HepG2 (cell line): ENCODE measurements at regions not wholly inside any gene's neighbourhood (a gene's known extent, or its start where the extent isn't known, plus 50 kb on each side); places are given as distances from the start of the nearest gene placed in this dataset.
"Not testable (repeated sequence)": the region's sequence is repeated elsewhere in the genome, so short reads cannot be mapped to it uniquely, and the experiment has no call there.

ENCODE experiments used
- ATAC-seq: fragments of 200-7000 bp; cut with Tn5 transposase; 3 replicates; pipeline ENCODE4 v1.9.1; 2020; ENCODE audit warnings: mild to moderate bottlenecking, moderate library complexity
- BruUV-seq: library from RNA; stranded (reverse); fragments of 400-500 nt; replicated peaks from 2 replicates; lab custom pipeline; 2021; lab: Mats Ljungman, UMichigan
- CTCF ChIA-PET: fragments of 300-600 bp; formaldehyde crosslinking; extraction: SDS; loops from one replicate; lab custom pipeline; 2021; ENCODE audit warnings: low total read pairs, inconsistent platforms, low intra/inter-chr PET ratio; lab: Yijun Ruan, JAX
- POLR2A ChIA-PET: fragments of 350-600 bp; sonication (Branson Sonifier 250); formaldehyde crosslinking; loops from one replicate; lab custom pipeline; 2020; ENCODE audit warnings: antibody characterized with exemption, inconsistent platforms; lab: Yijun Ruan, JAX
- DNase-seq: peaks from one replicate; pipeline ENCODE4 v3.0.0-alpha.2; 2015; ENCODE audit warnings: low spot score
- FAIRE-seq: peaks from 3 replicates; lab custom pipeline; 2011; peaks lifted over from hg19 to GRCh38; lab: Jason Lieb, UNC
- H2AFZ ChIP-seq: one replicate; pipeline ENCODE4 v1.6.1; 2011; ENCODE audit warnings: low read length, inconsistent platforms
- H3K27ac ChIP-seq: fragments of 300-600 bp; 3 replicates; pipeline ENCODE4 v1.8.0; 2011; ENCODE audit warnings: mixed run types, mild to moderate bottlenecking, mixed read lengths, low read length, inconsistent platforms; ENCODE audit not compliant: insufficient read depth; ENCODE audit errors: extremely low read length
- H3K27me3 ChIP-seq, 2 experiments: fragments of 200-600 bp in 1 of 2; 2 replicates in 1 of 2; 3 replicates in 1 of 2; pipeline versions ENCODE4 v1.6.0 to v1.8.0; 2011; ENCODE audit warnings: low read length in 2 of 2, mild to moderate bottlenecking in 2 of 2, moderate library complexity in 2 of 2, inconsistent platforms in 1 of 2; ENCODE audit not compliant: insufficient read depth in 2 of 2, control insufficient read depth in 1 of 2
- H3K36me3 ChIP-seq, 2 experiments: fragments of 200-600 bp in 1 of 2; replicated peaks in 1 of 2; 2 replicates in 1 of 2; 3 replicates in 1 of 2; pipeline versions ENCODE4 v1.5.1 to v1.8.0; 2011; ENCODE audit warnings: low read length in 2 of 2, inconsistent platforms in 1 of 2; ENCODE audit not compliant: insufficient read depth in 2 of 2, control insufficient read depth in 1 of 2
- H3K4me1 ChIP-seq: 2 replicates; pipeline ENCODE4 v1.5.1; 2012; ENCODE audit warnings: low read length, inconsistent platforms; ENCODE audit not compliant: insufficient read depth
- H3K4me2 ChIP-seq: 2 replicates; pipeline ENCODE4 v1.6.0; 2011; ENCODE audit warnings: low read depth, low read length, inconsistent platforms
- H3K4me3 ChIP-seq, 3 experiments: fragments of 200-600 bp in 1 of 3; sonication (generic), shearing (Covaris generic) in 1 of 3; replicated peaks in 1 of 3; 2 replicates each; pipeline ENCODE4 v1.5.1; 2011 to 2016; ENCODE audit warnings: low read length in 3 of 3, inconsistent platforms in 2 of 3, low read depth in 2 of 3, mild to moderate bottlenecking in 2 of 3, control low read depth in 1 of 3, mixed read lengths in 1 of 3; ENCODE audit not compliant: insufficient read depth in 1 of 3
- H3K79me2 ChIP-seq: one replicate; pipeline ENCODE4 v1.6.1; 2011; ENCODE audit warnings: low read length, inconsistent platforms; ENCODE audit not compliant: insufficient read depth
- H3K9ac ChIP-seq: 2 replicates; pipeline ENCODE4 v1.6.0; 2011; ENCODE audit warnings: mild to moderate bottlenecking, low read depth, low read length, inconsistent platforms; ENCODE audit not compliant: insufficient read depth
- H3K9me3 ChIP-seq: 2 replicates; pipeline ENCODE4 v1.5.1; 2012; ENCODE audit warnings: mild to moderate bottlenecking, low read length
- H4K20me1 ChIP-seq: 2 replicates; pipeline ENCODE4 v1.6.0; 2011; ENCODE audit warnings: inconsistent platforms, mild to moderate bottlenecking, low read length, moderate library complexity; ENCODE audit not compliant: insufficient read depth
- CREB1 ChIP-seq, 2 experiments: fragments of 450-650 bp in 1 of 2; IDR thresholded peaks; 2 replicates each; pipeline ENCODE4 v1.6.1; 2016 to 2017; ENCODE audit warnings: control low read depth in 1 of 2, mild to moderate bottlenecking in 1 of 2, missing compliant biosample characterization in 1 of 2, missing genetic modification characterization in 1 of 2
- WIZ ChIP-seq: sonication (generic); formaldehyde crosslinking; IDR thresholded peaks from 2 replicates; pipeline ENCODE4 v1.5.1; 2020; ENCODE audit warnings: mild to moderate bottlenecking, missing genetic modification reagents
- WGBS: methylation state at CpG from one replicate; pipeline ENCODE4 v1.1.6; 2017; ENCODE audit warnings: low lambda C conversion rate; 5-methylcytosine and 5-hydroxymethylcytosine counted together
- in situ Hi-C: cut with HindIII; loops from 2 replicates; pipeline ENCODE4 v1.10.0; 2017; ENCODE audit warnings: low pct_unique_long_range_greater_than_20kb; ENCODE audit not compliant: extremely low pct_ligation_motif_present
- intact Hi-C: fragments of 100-400 bp; cut with micrococcal nuclease; formaldehyde crosslinking; loops from one replicate; pipeline ENCODE4 v1.10.0; 2022; ENCODE audit not compliant: unreplicated experiment

DNA sequence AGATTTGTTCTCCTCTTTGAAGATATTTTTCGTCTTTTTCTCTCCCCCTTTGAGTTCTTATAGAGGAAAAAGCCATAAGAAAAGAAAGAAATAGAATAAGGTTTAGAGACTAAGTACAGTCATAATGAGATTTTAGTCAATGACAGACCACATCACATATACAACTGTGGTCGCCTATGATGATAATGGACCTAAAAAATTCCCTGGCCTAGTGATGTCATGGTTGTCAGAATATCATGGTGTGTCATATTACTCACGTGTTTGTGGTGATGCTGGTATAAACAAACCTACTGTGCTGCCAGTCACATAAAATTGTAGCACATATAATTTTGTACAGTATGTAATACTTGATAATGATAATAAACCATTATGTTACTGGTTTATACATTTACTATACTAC lies 1096.1 kb downstream of the OLFM4 start:
- peaks cover 27% of the 10 kb centered on the region for H3K9me3 ChIP-seq
- 2% methylated on average over 3 of the region's 3 CpGs for WGBS
- H3K4me2 ChIP-seq = no peak overlapping the region
- H3K36me3 ChIP-seq = no peaks in the 10 kb centered on the region
- intact Hi-C loops (no loop called here), in situ Hi-C loops (no loop called here)
- FAIRE-seq (no peak), ATAC-seq (no peak), DNase-seq (no peak)
- H3K4me1 ChIP-seq = no peaks in the 10 kb centered on the region
- BruUV-seq = no TSS peak
- CTCF ChIA-PET = no interaction called here
- TF ChIP-seq CREB1 (IDR thresholded peaks at IDR 0.05) (peak; percentile 69), CREB1 (CRISPR knock-in tag; IDR thresholded peaks at IDR 0.05) (no peak), WIZ (no peak)
- no peaks in the 10 kb centered on the region for H4K20me1 ChIP-seq
- H3K27me3 ChIP-seq = no peaks in the 10 kb centered on the region; a peak in 1 of 5 replicates
- H3K79me2 ChIP-seq = no peaks in the 10 kb centered on the region
- no peak overlapping the region for H2AFZ ChIP-seq
- POLR2A ChIA-PET = no interaction called here
- no peak overlapping the region for H3K9ac ChIP-seq
- no peak overlapping the region for H3K27ac ChIP-seq
- no peak overlapping the region for H3K4me3 ChIP-seq

DNA sequence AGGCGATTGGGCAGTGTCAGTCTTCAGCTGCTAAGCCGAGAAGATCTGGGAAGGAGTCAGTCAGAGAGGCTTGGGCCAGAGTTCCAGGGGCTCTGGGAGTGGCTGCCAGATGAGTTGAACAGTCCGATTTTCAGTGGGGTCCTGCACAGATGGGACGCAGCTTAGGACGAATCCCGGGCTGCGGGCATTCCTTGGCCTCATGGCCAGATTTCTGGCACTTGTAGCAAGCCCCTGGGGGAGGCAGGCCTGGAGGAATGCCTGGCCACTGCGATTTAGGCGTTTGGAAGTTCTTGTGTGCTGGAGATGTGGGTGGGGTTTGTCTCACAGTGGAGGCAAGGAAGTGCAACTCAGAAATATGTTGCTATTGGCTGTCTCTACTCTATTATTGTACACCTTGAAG lies 1102.3 kb downstream of the OLFM4 start:
- DNase-seq, intact Hi-C loops, H3K27me3 ChIP-seq, in situ Hi-C loops, BruUV-seq, H3K36me3 ChIP-seq, ATAC-seq, H4K20me1 ChIP-seq, CTCF ChIA-PET, H3K79me2 ChIP-seq, FAIRE-seq, H3K4me3 ChIP-seq, H3K4me2 ChIP-seq, H3K4me1 ChIP-seq, H3K27ac ChIP-seq, POLR2A ChIA-PET, H2AFZ ChIP-seq, H3K9ac ChIP-seq: not testable (repeated sequence)
- peaks cover 22% of the 10 kb centered on the region for H3K9me3 ChIP-seq
- 5% methylated on average over 4 of the region's 9 CpGs for WGBS

DNA sequence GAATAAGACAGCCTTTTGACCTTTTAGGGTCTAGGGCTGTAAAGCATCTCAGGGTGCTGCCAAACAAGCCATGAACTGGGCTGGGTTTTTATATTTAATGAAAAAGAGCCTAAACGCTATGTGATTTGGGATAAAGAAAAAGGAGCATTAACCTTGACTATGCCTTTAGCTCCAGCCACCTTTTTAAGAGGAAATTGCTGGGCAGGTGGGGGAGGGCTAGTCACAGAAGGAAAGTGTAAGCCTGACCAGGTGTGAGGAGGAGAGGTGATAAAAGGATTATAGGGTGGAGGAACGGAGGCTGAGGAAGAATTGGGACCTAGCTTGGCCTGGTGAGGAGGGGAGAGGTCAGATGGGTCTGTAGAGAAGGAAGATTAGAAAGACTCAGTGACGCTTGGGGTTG lies 1102.8 kb downstream of the OLFM4 start:
- H3K79me2 ChIP-seq, FAIRE-seq, BruUV-seq, H3K4me2 ChIP-seq, H2AFZ ChIP-seq, ATAC-seq, in situ Hi-C loops, H3K27ac ChIP-seq, H3K36me3 ChIP-seq, H4K20me1 ChIP-seq, H3K4me1 ChIP-seq, CTCF ChIA-PET, H3K4me3 ChIP-seq, DNase-seq, H3K9ac ChIP-seq, POLR2A ChIA-PET, intact Hi-C loops, H3K27me3 ChIP-seq: not testable (repeated sequence)
- WGBS = 2% methylated on average over 3 of the region's 3 CpGs
- peaks cover 19% of the 10 kb centered on the region for H3K9me3 ChIP-seq

DNA sequence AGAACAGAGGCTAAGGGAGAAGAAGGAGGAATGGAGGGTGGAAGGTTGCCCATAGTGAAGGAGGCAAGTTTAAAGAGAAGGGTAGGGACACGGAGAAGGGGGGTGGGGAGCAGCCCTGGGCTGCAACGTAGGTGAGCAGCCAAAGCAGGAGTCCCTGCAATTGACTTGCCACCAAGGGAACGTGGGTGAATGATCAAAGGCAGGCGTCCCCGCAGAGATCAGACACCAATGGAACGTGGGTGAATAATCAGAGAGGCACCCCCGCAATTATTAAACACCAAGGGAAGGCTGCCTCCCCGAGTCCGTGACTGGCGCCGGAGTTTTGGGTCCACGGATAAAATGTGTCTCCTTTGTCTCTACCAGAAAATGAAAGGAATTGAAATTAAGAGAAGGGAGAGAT lies 1103.5 kb downstream of the OLFM4 start:
- FAIRE-seq, POLR2A ChIA-PET, in situ Hi-C loops, ATAC-seq, H3K79me2 ChIP-seq, H3K36me3 ChIP-seq, H3K4me1 ChIP-seq, intact Hi-C loops, H3K27ac ChIP-seq, DNase-seq, H3K9ac ChIP-seq, H3K4me2 ChIP-seq, H4K20me1 ChIP-seq, H2AFZ ChIP-seq, H3K27me3 ChIP-seq, CTCF ChIA-PET, H3K4me3 ChIP-seq, BruUV-seq: not testable (repeated sequence)
- WGBS = 28% methylated on average over 12 of the region's 12 CpGs
- H3K9me3 ChIP-seq = peaks cover 22% of the 10 kb centered on the region
